KG1 (cell line): ENCODE measurements at regions not wholly inside any gene's neighbourhood (a gene's known extent, or its start where the extent isn't known, plus 50 kb on each side); places are given as distances from the start of the nearest gene placed in this dataset.

Source experiments
- DNase-seq: peaks from one replicate; lab custom pipeline; 2025; lab: John Stamatoyannopoulos, UW

DNA sequence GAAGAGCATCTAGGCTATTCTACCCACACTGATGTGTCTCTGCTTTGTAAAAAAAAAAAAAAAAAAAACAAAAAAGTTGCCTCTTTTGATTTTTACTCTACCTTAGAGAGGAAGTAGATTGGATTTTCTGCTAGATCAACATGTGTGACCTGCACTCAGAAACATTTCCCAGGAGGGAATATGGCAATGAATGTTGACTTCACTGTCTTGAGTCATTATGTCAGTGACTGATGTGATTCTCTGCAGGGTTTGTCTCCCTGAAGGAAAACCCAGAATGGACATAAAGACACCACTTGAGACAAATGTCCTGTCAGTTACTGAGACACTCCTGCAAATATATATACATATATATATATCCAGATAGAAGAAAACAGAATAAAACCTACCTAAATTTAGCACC is 370.3 kb downstream of the BMPER start:
- DNase-seq = no peak

DNA sequence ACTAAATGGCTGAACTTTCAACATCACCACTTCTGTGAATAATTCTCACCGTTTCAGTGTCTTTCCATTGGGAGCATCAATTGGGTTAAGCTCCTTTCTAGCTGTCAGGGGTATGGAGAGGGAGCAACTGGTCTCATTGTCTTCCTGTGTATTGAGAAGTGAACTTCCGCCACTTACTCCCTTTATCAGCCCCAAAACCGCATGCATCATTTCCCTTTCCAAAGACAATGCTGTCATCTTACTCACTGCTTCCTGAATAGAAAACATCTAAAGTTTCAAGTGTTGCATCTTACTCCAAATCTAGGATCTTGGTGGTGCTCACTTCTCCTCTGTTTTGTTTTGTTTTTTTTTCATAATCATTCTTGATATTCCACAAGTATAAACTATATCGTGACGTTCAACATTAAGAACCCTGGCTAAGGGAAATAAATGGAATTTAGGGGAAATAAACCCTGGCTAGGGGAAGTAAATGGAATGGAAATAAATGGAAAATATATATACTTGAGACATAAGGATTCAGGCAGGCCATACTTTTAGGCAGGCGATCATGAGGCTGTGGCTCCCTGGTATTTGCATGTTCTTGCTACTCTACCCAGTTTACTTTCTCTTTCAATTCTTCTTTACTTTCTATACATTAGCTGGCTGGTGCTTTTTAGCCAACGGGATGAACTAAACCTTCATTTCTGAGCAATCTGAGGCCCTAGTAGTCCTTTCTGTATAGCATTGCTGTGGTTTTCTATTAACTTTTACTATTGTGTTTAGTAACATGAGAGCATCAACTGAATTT is 371.9 kb downstream of the BMPER start:
- no peak for DNase-seq

DNA sequence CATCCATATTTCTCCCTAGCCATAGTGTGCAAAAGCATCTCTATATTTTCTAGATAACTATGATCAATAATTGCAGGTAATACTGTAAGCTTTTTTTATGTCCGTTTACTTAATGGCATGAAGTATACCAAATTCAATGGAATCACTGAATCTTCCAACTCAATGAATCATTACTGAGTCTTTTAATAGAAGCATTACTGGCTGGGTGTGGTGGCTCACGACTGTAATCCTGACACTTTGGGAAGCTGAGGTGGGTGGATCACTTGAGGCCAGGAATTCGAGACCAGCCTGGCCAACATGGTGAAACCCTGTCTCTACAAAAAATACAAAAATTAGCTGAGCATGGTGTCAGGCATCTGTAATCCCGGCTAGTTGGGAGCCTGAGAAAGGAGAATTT is 372.5 kb downstream of the BMPER start:
- DNase-seq = no peak

DNA sequence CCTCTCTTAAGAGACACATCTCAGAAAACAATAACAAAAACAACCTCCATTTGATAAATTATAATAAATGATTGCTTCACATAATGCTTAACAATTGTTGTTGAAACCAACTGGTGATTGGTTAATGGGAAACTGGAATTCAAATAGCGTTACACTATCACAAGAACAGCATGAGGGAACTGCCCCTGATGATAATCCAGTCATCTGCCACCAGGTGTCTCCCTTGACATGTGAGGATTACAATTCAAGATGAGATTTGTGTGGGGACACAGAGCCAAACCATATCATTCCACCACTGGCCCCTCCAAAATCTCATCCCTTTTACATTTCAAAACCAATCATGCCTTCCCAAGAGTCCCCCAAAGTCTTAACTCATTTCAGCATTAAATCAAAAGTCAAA is 375.9 kb downstream of the BMPER start:
- DNase-seq = no peak

GRCh38 chr7:34282271-34282670 is 375.7 kb upstream of the NPSR1 start:
- no peak for DNase-seq

GRCh38 chr7:34296663-34297062 is 361.4 kb upstream of the NPSR1 start:
- DNase-seq = no peak

DNA sequence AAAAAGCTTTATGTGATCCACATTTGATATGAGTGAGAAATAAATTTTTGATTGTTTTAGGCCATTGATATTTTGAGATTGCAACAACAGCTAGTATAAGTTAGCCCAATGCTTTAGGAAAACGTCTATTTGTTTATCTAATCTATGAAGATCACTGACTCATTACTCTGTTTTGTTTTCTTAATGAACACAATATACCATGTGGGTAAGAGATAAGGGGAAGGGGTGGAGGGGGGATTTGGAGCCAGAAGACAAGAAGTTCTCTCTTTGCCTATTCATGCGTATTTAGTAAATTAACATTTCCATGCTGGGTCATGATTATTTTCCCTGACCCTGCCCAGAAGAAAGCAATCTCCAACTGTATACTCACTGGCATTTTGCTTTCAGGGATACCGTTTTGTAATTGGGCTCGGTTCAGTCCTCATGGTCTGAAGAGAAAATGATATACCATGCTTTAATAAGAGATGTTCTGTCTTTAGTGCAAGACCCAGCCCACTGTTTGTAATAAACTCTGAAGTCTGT is 359.5 kb upstream of the NPSR1 start:
- DNase-seq = no peak

- DNase-seq = no peak
These were observed 359.0 kb upstream of the NPSR1 start for GRCh38 chr7:34299066-34299465.

GRCh38 chr7:34307540-34307939 is 350.5 kb upstream of the NPSR1 start:
- DNase-seq = no peak

DNA sequence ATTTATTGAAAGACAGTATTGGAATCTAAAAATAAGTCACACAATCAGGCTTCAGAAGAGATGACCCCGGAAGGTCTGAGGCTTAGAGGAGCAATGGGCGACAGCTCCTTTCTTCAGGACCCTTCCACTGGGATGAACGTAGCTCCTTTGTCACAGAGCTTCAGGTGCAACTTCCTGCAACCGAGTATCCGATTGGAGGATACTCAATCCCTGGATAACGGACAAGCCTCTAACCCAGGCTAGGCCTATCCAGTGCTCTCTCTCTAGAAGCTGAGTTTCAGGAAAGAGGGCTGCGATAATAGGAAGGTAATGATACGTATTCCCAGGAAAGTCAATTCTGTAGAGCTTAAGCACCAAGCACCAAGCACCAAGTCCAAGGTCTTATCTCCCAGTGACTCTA is 349.4 kb upstream of the NPSR1 start:
- DNase-seq = no peak

DNA sequence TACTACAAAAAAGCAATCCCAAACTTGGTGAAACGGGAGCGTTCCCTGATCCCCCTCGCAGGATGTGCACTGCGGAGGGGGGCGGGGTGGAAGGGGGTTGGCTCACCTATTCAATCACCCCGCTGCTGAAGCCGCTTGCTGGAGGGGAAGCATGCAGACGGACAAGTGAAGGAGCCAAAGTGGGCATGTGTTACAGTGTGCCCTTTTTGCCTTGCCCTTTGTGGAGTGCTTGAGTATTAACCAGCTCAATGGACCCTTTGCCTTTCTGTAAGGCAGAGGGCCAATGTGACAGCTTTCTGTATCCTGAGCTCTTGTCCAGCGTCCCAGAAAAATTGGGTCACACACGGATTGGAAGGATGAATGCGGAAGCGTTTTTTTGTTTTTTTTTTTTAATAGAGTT is 348.9 kb upstream of the NPSR1 start:
- DNase-seq = no peak

DNA sequence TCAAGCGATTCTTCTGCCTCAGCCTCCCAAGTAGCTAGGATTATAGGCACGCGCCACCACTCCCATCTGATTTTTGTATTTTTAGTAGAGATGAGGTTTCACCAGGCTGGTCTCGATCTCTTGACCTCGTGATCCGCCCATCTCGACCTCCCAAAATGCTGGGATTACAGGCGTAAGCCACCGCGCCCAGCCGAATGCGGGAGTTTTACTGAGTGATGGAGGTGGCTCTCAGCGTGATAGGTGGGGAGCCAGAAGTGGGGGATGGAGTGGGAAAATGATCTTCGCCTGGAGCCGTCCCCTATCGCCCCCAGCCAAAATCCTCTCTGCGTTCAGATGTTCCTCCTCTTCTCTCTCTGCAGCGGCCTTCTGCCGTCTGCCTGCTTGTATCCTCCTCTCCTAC is 348.4 kb upstream of the NPSR1 start:
- DNase-seq = no peak

DNA sequence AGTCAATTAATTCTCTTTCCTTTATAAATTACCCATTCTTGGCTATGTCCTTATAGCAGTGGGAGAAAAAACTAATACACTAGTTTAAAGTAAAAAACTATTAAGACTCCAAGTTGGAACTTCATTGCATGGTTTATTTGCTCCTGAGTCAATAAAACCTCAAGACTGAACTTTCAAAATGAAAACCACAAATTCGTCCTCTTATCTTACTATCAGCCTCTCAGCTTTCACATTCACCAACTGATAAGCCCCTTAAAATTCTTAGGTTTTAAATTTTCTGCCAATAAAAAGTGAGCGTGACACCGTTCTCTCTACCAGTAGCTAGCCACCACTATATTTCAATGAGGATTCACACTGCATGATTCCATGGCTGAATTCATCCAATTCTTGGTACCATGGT is 346.4 kb upstream of the NPSR1 start:
- no peak for DNase-seq

- DNase-seq = no peak
These were observed 345.4 kb upstream of the NPSR1 start for GRCh38 chr7:34312624-34313023.

- no peak for DNase-seq
These were observed 344.7 kb upstream of the NPSR1 start for GRCh38 chr7:34313289-34313688.

GRCh38 chr7:34315032-34315431 is 343.0 kb upstream of the NPSR1 start:
- DNase-seq = no peak

GRCh38 chr7:34317039-34317438 is 341.0 kb upstream of the NPSR1 start:
- no peak for DNase-seq

GRCh38 chr7:34320412-34320811 is 337.6 kb upstream of the NPSR1 start:
- no peak for DNase-seq

- no peak for DNase-seq
These were observed 336.9 kb upstream of the NPSR1 start for GRCh38 chr7:34320926-34321661.

DNA sequence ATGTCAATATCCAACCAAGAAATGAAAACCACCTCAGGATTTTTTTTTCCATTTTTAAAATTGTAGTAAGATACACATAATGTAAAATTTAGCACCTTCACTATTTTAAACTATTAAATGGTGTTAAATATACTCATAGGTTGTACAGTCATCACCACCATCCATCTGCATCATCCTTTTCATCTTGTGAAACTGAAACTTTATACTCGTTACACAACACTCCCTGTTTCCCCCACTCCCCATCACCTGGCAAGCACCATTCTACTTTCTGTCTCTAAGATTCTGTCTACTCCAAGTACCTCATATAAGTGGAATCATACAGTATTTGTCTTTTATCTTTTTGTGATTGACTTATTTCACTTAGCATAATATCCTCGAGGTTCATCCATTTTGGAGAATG is 335.2 kb upstream of the NPSR1 start:
- no peak for DNase-seq

GRCh38 chr7:34327681-34328080 is 330.3 kb upstream of the NPSR1 start:
- no peak for DNase-seq

DNA sequence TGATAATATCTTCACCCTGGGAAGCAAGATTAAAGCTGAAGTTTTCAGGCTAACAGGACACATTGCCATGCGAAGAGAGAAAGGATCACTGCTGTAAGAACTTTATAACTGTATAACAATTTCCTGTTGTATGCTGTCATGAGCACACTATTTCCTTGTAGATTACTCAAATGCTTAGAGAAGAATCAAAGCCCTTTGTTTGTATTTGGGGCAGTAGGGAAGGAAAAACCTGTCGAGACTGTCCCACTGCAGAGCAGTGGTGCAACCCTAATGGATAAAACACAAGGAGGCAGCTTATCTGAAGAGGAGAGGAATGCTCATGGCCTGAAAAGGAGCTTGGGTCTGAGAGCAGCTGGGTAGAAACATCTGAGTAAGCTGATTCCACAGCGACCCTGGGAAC is 327.7 kb upstream of the NPSR1 start:
- DNase-seq = no peak

GRCh38 chr7:34331102-34331501 is 326.9 kb upstream of the NPSR1 start:
- no peak for DNase-seq

DNA sequence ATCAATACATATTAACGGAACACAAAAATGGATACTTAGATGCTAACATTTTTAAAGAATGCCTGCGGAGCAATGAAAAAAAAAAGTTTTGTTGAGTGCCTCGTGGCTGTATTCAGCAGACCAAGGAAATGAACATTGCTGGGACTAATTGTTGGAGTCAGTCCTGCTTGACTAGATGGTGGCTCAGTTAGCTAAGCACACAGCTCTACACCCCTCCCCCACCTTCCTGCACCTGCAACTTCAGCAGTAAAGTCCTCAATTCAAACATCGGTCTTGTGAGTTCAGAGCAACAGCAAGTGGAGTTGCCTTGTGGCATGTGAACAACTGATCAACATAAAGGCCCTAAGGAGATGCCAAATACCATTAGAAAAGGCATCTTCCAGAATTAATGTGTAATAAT is 326.0 kb upstream of the NPSR1 start:
- no peak for DNase-seq
